Stimulated activated naive CD8-positive, alpha-beta T cell treated with anti-CD3 and anti-CD28 coated beads, Interleukin-15, Interleukin-2, amounts not matched to agents 100 ng/mL and 50 ng/mL, for 24 hours (primary cell): ENCODE measurements at regions not wholly inside any gene's neighbourhood (a gene's known extent, or its start where the extent isn't known, plus 50 kb on each side); places are given as distances from the start of the nearest gene placed in this dataset.

Experiments used
- H3K27ac Mint-ChIP-seq: one replicate; pipeline ENCODE4 v1.8.0; 2021; ENCODE audit warnings: mild to moderate bottlenecking, mixed read lengths
- H3K27me3 Mint-ChIP-seq: one replicate; pipeline ENCODE4 v1.8.0; 2021; ENCODE audit warnings: mixed read lengths
- H3K36me3 Mint-ChIP-seq: one replicate; pipeline ENCODE4 v1.8.0; 2021; ENCODE audit warnings: low read depth, mixed read lengths
- H3K4me1 Mint-ChIP-seq: one replicate; pipeline ENCODE4 v1.8.0; 2021; ENCODE audit warnings: low read depth, mixed read lengths
- H3K4me3 Mint-ChIP-seq: one replicate; pipeline ENCODE4 v1.8.0; 2021; ENCODE audit warnings: mild to moderate bottlenecking, mixed read lengths
- H3K9me3 Mint-ChIP-seq: one replicate; pipeline ENCODE4 v1.8.0; 2021; ENCODE audit warnings: mixed read lengths

DNA sequence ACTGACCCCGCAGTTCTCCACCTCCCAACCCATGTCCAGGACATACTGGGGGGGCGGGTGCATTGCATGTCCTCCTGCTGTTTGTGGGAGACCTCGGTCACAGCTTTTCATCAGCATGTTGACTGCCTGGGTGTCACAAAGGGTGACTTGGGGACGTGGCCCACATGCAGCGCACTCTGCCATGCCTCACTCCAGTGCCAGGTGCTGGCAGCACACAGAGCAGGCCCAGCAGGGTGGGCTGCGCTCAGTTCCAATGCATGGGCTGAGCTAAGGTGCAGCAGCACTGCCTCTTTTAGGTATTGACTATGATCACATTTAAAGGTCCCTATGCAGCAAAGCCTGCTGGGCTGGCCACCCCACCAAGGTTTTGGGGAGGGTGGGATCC lies 261.9 kb upstream of the SALL3 start:
- peaks cover 8% of the 10 kb centered on the region for H3K27me3 Mint-ChIP-seq
- H3K4me3 Mint-ChIP-seq, result no peak overlapping the region
- no peaks in the 10 kb centered on the region for H3K36me3 Mint-ChIP-seq
- H3K27ac Mint-ChIP-seq, result no peak overlapping the region
- no peaks in the 10 kb centered on the region for H3K9me3 Mint-ChIP-seq
- H3K4me1 Mint-ChIP-seq, result no peaks in the 10 kb centered on the region

DNA sequence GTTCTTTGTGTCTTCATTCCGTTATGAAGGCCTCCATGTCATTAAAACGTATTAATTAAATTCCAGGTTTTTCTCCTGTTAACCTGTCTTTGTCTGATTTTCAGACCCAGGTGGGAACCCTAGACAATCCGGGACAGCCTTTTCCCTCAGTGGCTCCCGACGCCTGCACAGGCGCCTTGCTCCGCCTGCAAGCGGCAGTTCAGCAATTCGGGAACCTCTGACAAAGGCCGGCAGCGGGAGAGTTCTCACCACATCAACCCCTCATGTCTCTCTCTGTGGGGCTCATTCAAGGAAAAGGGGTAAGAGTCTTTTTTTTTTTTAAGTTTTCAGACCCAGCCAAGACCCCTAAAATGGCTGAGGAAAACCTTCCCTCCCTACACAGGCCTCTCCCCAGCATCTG lies 259.8 kb upstream of the SALL3 start:
- Mint-ChIP-seq H3K9me3 (no peaks in the 10 kb centered on the region), H3K4me3 (no peak overlapping the region), H3K4me1 (no peaks in the 10 kb centered on the region), H3K36me3 (no peaks in the 10 kb centered on the region), H3K27me3 (peaks cover 8% of the 10 kb centered on the region), H3K27ac (no peak overlapping the region)

DNA sequence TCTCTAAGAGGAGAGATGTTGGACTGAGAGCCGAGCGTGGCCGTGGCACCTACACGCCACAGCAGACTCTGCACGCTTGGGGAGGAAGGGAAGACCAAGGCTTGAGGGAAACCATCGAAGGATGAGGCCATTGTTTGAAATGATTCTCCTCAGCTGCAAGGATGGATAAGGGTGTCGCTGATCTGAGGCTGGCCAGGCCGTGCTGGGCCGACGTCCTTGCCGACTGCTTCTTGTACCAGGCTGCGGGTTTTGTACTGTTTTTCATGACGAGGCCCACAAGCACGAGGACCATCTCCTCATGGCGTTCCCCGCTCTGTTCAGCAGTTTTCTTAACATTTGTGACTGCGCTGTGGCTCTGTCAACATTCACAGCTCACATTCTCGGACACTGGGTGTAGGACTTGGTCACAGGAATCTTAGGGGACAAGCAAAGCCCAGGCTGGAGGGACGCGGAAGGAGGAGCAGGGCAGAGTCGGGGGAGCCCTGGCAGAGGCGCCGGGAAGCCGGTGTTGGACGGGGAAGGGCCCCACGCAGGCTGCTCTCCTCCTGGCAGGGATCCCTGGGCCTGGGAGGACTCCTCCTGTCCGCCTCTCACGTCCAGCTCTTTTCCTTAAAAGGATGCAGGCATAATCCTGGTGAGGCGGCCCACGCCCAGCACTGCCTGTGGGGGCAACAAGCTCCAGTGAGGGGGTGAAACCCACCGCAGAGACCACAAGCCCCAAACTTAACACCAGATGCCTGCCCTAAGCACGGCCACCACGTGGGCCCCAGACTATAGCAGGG lies 259.0 kb upstream of the SALL3 start:
- H3K4me1 Mint-ChIP-seq, result no peaks in the 10 kb centered on the region
- no peak overlapping the region for H3K27ac Mint-ChIP-seq
- peaks cover 8% of the 10 kb centered on the region for H3K27me3 Mint-ChIP-seq
- H3K36me3 Mint-ChIP-seq, result no peaks in the 10 kb centered on the region
- H3K4me3 Mint-ChIP-seq, result no peak overlapping the region
- H3K9me3 Mint-ChIP-seq, result no peaks in the 10 kb centered on the region

DNA sequence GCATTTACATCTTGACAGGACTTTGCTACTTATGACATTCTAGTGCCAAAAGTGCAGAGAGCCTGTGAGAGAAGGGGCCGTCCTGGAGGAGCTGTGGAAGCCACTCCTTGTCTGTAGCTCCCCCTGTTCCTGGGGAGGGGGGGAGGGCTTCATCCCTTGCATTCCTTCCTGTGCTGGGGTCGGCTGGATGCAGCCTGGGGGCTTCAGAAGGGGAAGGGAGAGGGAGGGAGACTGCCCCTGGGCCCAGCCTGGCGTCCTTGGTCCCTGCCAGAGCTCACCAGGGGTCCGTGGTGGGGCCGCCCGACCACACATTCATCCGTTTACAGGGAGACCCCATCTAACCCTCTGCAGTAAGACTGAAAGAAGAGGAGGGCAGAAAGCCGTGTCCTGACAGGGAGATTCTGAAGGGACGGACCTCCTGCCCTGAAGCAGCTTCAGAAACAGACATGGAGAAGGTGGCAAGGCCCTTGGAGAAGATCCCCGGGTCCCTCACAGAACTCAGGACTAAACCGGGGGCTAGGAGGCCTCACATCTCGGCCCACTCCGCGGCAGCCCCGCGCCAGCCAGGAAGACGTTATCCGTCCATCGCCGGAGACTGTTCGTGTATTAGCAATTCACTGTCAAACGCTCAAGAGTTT lies 258.3 kb upstream of the SALL3 start:
- Mint-ChIP-seq H3K36me3 (no peaks in the 10 kb centered on the region), H3K27ac (no peak overlapping the region), H3K4me3 (no peak overlapping the region), H3K4me1 (no peaks in the 10 kb centered on the region), H3K9me3 (no peaks in the 10 kb centered on the region), H3K27me3 (peaks cover 8% of the 10 kb centered on the region)

DNA sequence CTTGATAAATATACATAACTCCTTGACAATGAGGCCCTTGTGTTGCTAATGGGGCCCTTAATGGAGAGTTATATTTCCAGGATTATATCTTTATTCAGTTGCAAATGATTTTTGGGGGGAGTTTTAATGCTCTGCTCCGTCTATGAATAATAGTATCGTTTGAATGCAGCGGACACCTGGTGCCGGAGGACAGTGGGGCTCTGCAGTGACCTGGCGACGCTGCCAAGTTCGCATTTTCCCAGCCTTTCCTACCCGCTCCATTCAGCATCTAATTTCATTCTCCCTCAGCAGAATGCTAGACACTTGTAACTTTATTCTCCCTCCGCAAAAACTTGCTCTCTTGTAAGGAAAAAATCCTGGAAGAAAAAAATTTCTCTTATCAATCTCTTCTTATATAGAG lies 257.6 kb upstream of the SALL3 start:
- no peaks in the 10 kb centered on the region for H3K4me1 Mint-ChIP-seq
- H3K36me3 Mint-ChIP-seq, result no peaks in the 10 kb centered on the region
- H3K4me3 Mint-ChIP-seq, result no peak overlapping the region
- H3K27ac Mint-ChIP-seq, result no peak overlapping the region
- no peaks in the 10 kb centered on the region for H3K9me3 Mint-ChIP-seq
- peaks cover 8% of the 10 kb centered on the region for H3K27me3 Mint-ChIP-seq

DNA sequence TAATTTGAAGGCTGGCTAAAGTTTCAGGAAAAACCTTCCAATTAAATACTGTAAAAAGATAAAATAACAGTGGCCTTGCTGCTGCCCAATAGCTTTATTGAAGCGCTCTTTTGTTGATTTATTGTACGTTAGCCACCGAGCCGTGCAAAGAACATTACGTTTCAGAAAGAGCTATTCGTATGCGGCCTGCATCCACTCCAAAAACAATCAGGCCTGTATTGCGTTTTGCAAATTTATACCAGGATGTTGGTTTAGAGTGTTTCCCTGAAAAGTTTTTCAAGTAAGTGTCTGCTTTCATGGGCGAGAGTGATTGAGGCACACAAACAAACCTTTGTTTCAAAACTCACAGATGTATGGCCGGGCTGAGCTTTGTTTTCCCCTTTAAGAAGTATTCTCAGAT lies 257.2 kb upstream of the SALL3 start:
- Mint-ChIP-seq H3K36me3 (no peaks in the 10 kb centered on the region), H3K27ac (no peak overlapping the region), H3K27me3 (peaks cover 8% of the 10 kb centered on the region)

DNA sequence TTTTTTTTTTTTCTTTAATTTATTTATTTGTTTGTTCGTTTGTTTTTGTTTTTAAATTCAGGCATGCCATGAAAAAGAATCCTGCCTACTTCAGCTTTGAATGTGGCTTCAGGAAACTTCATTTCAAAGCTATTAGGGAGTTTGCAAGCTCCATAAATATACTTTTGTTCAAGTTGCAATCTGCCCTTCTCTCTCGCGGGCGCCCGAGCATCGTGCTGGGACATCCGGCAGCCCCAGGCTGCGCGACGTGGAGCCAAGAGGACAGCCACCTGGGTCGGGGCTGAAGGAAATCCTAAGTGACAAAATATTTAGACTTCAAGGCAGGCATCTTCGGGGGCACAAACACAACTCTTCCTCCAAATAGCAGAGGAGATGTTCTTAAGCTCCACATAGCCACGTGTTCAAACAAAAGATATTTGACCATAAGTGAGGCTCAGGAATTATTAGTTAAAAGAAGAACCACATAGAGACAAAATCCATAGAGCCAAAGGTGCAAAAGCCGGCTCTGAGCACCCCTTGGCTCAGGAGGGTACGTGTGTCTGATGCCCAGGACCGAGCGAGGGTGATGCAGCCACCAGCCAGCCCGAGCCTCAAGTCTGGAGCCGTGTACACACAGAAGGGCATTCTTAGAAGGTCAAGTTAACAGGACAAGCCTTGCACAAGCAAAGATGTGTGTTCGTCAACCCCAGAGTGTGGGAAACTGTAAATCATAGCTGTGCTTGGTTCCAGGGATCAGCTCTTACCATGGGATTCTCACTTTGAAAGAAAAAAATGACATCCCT lies 256.5 kb upstream of the SALL3 start:
- Mint-ChIP-seq H3K36me3 (no peaks in the 10 kb centered on the region), H3K4me1 (no peaks in the 10 kb centered on the region), H3K4me3 (no peak overlapping the region), H3K27me3 (peaks cover 8% of the 10 kb centered on the region), H3K9me3 (no peaks in the 10 kb centered on the region), H3K27ac (no peak overlapping the region)

More for the DNA sequence above, 257.2 kb upstream of the SALL3 start:
- no peaks in the 10 kb centered on the region for H3K9me3 Mint-ChIP-seq
- no peaks in the 10 kb centered on the region for H3K4me1 Mint-ChIP-seq
- H3K4me3 Mint-ChIP-seq, result no peak overlapping the region

DNA sequence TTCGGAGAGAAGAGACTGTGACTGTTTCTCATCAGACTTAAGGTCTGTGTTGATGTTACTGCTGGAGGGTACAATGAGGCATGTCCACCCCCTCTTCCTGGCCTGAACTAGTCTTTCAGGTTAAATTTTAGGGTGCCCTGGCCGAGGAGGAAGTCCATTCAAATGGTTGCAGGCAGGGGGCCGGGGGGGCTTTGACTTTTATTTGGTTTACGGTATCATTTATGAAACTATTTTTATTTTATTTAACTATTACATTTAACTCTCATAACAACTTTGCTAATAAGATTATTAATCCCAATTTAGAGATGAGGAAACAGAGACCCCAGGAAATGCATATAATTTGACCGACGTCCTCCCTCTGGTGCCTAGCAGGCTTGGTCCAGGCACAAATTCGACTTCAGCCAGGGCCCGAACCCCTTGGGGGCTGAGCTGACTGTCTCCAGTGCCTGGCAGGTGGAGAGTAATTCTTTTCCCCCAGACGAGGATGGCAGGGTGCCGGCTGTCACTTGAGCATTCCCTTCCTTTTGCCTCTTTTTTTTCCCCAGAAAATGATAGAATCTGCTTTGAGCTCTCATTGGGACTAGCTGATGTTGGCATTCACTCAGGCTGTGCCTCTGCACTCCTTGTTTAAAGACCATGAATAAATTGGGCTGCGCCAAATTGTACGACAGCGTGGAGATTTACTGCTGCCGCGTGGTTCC lies 255.3 kb upstream of the SALL3 start:
- Mint-ChIP-seq H3K27ac (no peak overlapping the region), H3K9me3 (no peaks in the 10 kb centered on the region), H3K4me3 (no peak overlapping the region)

DNA sequence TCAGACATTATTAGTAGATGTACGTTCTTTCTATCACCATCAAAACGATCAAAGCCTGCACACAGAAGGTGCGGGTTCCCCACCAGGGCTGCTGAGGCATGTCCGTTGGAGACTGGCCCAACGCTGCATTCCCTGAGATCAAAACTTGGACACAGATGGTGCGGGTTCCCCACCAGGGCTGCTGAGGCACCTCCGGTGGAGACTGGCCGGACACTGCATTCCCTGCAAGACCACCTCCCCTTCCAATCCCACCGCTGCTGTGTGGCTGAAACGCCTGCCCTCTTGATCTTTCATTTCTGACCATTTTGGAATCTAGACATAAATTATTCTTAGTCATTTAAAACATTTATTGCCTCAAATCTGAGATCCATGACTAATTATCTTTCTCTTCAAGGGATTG lies 254.2 kb upstream of the SALL3 start:
- Mint-ChIP-seq H3K9me3 (no peaks in the 10 kb centered on the region), H3K4me3 (no peak overlapping the region), H3K36me3 (no peaks in the 10 kb centered on the region), H3K27ac (no peak overlapping the region), H3K4me1 (no peaks in the 10 kb centered on the region), H3K27me3 (peaks cover 8% of the 10 kb centered on the region)

More for the DNA sequence above, 255.3 kb upstream of the SALL3 start:
- peaks cover 8% of the 10 kb centered on the region for H3K27me3 Mint-ChIP-seq
- H3K4me1 Mint-ChIP-seq, result no peaks in the 10 kb centered on the region
- no peaks in the 10 kb centered on the region for H3K36me3 Mint-ChIP-seq

DNA sequence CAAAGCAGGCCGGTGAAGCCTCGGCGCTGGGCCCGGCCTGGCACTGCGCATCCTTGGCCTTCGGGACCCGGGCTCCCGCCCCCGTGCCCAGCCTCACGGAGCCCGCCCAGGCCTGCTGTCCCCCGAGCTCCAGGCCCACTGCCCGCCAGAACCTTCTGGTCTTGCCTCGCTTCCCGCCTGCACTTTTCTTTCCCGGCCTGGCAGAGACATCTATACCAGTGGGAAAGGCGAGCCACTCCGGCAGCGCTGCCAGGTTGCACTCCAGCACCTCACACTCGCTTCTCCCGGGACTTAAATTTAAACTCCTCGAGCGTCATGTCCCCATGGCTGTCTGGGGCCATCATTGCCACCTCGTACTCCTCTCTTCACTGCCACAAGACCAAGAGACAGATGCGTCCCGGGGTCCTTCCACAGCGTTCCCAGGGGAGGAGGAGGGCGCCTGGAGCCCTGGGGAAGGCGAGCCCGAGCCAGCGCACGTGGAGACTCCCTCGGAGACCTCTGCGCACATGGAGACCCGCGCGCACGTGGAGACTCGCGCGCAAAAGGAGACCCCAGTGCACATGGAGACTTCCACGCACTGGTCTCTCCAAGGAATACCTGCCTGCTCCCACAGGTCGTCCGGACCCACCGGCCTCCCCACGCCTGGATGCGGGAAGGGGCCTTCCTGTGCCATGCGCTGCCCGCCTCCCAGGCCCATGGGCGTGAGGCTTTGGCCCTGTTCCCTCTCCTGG lies 253.1 kb upstream of the SALL3 start:
- Mint-ChIP-seq H3K27me3 (peaks cover 7% of the 10 kb centered on the region), H3K27ac (no peak overlapping the region), H3K4me1 (no peaks in the 10 kb centered on the region), H3K36me3 (no peaks in the 10 kb centered on the region), H3K9me3 (no peaks in the 10 kb centered on the region), H3K4me3 (no peak overlapping the region)

DNA sequence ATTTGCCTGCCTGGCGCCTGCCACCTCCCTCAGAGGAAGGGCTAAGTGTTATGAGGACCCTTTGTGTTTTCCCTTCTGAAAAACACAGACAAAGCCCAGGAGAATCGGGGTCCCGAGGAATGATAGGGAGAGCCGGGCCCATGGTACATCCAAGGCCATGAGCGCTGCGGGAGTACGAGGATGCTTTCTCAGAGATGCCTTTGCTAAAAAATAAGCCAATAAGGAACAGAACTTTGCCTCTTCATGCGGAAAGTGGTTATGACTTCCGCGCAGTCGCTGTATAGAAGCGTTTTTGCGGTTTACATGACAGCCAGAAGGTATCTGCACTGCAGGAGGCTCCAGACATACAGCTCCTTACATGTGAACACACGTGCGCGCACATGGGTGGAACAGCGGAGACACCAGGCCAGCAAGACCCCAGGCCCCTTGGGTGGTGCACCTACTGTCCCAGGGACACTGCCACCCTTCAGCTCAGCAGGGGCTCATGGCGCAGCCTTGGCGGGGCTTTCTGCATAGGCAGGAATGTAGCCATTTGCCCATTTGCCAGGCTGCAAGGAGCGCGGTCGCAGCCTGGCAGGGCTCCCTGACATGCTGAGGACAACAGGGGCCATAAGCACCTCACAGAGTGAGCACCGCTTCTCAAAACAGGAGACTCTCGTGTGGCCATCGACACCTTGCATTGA lies 252.4 kb upstream of the SALL3 start:
- H3K27me3 Mint-ChIP-seq, result no peaks in the 10 kb centered on the region
- H3K4me3 Mint-ChIP-seq, result no peak overlapping the region
- H3K4me1 Mint-ChIP-seq, result no peaks in the 10 kb centered on the region
- no peak overlapping the region for H3K27ac Mint-ChIP-seq
- no peaks in the 10 kb centered on the region for H3K9me3 Mint-ChIP-seq
- H3K36me3 Mint-ChIP-seq, result no peaks in the 10 kb centered on the region

DNA sequence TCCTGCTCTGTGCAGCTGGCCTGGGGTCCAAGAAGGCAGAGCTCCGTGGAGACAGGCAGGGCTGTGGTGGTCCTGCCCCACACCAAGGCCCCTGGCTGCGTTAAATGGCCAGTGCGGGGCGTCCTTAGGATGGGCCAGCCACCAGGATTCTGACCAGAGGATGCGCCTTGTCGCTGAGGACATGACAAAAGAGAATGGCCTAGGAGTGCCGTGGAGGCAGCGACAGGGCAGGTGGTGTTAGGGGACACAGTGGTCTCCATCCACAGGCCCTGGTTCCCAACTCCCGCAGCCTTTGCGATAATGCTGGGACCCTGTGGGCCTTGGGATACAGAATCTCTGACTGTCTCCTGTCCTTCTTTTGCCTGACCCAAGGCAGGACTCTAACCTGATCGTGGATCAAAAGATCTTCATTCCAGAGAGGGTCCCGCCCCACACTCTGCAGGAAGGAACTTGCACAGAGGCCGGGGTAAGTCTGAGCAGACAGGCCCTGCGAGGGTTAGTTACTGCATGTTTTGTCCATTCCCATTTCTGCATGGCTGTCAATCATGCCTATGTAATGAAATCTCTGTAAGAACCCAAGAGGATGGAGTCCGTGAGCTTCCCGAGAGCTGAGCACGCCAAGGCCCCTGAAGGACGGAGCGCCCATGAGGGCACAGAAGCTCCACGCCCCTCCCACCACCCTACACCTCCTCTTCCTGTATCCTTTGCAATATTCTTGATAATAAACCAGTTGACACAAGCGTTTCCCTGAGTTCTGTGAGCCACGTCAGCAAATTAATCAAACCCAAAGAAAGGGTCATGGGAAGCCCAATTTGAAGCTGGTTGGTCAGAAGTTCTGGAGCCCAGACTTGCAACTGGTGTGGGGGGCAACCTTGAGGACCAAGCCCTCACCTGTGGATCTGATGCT lies 251.5 kb upstream of the SALL3 start:
- H3K36me3 Mint-ChIP-seq, result no peaks in the 10 kb centered on the region

DNA sequence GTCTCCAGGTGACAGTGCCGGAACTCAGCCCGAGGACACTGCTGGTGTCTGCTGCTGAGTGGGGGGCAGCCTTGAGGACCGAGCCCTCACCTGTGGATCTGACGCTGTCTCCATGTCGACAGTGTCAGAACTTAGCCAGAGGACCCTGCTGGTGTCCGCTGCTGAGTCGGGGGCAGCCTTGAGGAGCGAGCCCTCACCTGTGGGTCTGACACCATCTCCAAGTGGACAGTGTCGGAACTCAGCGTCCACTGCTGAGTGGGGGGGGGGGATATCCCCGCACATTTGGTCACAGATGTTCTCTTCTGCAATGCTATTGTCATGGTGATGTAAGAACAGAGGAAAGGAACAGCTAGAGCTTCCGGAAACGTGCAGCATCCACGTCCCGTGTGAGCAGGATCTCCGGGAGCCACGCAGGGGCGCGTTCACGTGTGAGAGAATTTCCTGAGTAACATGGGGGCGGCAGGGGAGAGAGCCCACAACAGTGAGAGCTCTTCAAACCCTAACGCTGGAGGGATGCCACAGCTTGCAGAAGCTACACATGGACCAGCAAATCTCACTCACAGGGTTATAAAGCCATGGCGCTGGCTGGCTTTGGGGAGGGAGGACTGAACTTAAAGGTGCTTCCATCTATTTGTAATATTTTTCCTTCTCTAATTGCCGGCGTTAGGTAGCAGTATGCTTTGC lies 250.7 kb upstream of the SALL3 start:
- H3K27ac Mint-ChIP-seq, result no peak overlapping the region
- H3K4me3 Mint-ChIP-seq, result no peak overlapping the region
- no peaks in the 10 kb centered on the region for H3K27me3 Mint-ChIP-seq
- no peaks in the 10 kb centered on the region for H3K9me3 Mint-ChIP-seq
- H3K36me3 Mint-ChIP-seq, result no peaks in the 10 kb centered on the region
- H3K4me1 Mint-ChIP-seq, result no peaks in the 10 kb centered on the region

More for the DNA sequence above, 251.5 kb upstream of the SALL3 start:
- Mint-ChIP-seq H3K27ac (no peak overlapping the region), H3K27me3 (no peaks in the 10 kb centered on the region), H3K9me3 (no peaks in the 10 kb centered on the region), H3K4me1 (no peaks in the 10 kb centered on the region), H3K4me3 (no peak overlapping the region)
